Keratinocyte (primary cell): ENCODE measurements at regions not wholly inside any gene's neighbourhood (a gene's known extent, or its start where the extent isn't known, plus 50 kb on each side); places are given as distances from the start of the nearest gene placed in this dataset.

Source experiments
- DNase-seq: peaks from one replicate; pipeline ENCODE4 v3.0.0-alpha.2; 2011; ENCODE audit warnings: low read depth, missing footprints, low spot score
- FAIRE-seq: peaks from 2 replicates; lab custom pipeline; 2011; peaks lifted over from hg19 to GRCh38; lab: Jason Lieb, UNC
- H2AFZ ChIP-seq: 2 replicates; pipeline ENCODE4 v1.6.0; 2012; ENCODE audit warnings: low read length, control low read depth, inconsistent platforms; ENCODE audit not compliant: control insufficient read depth
- H3K27ac ChIP-seq: 2 replicates; pipeline ENCODE4 v1.5.1; 2011; ENCODE audit warnings: low read length; ENCODE audit not compliant: control insufficient read depth, insufficient read depth
- H3K27me3 ChIP-seq: 3 replicates; pipeline ENCODE4 v1.6.0; 2011; ENCODE audit warnings: low read length; ENCODE audit not compliant: control insufficient read depth, insufficient read depth; ENCODE audit errors: extremely low read depth
- H3K36me3 ChIP-seq, 2 experiments: 2 replicates in 1 of 2; 3 replicates in 1 of 2; pipeline ENCODE4 v1.5.1; 2011; ENCODE audit warnings: low read length in 2 of 2, mild to moderate bottlenecking in 1 of 2; ENCODE audit not compliant: control insufficient read depth in 2 of 2, insufficient read depth in 2 of 2; ENCODE audit errors: extremely low read depth in 1 of 2
- H3K4me1 ChIP-seq: 3 replicates; pipeline ENCODE4 v1.5.1; 2011; ENCODE audit warnings: low read length; ENCODE audit not compliant: control insufficient read depth, insufficient read depth; ENCODE audit errors: extremely low read depth
- H3K4me2 ChIP-seq: 3 replicates; pipeline ENCODE4 v1.6.0; 2011; ENCODE audit warnings: low read depth, low read length; ENCODE audit not compliant: control insufficient read depth, insufficient read depth; ENCODE audit errors: extremely low read depth
- H3K4me3 ChIP-seq, 3 experiments: fragments of 200-600 bp in 1 of 3; sonication (generic) in 1 of 3; 2 replicates in 2 of 3; 3 replicates in 1 of 3; pipeline ENCODE4 v1.5.1; 2011 to 2016; ENCODE audit warnings: low read length in 3 of 3, mild to moderate bottlenecking in 3 of 3, control low read depth in 2 of 3, inconsistent platforms in 1 of 3, low read depth in 1 of 3, mixed read lengths in 1 of 3, mixed run types in 1 of 3, moderate library complexity in 1 of 3; ENCODE audit not compliant: control insufficient read depth in 2 of 3, insufficient read depth in 2 of 3; ENCODE audit errors: extremely low read depth in 1 of 3
- H3K79me2 ChIP-seq: 2 replicates; pipeline ENCODE4 v1.6.0; 2012; ENCODE audit warnings: low read length; ENCODE audit not compliant: control insufficient read depth, insufficient read depth
- H3K9ac ChIP-seq: 3 replicates; pipeline ENCODE4 v1.6.0; 2011; ENCODE audit warnings: low read length; ENCODE audit not compliant: control insufficient read depth, insufficient read depth; ENCODE audit errors: extremely low read depth
- H3K9me1 ChIP-seq: 3 replicates; pipeline ENCODE4 v1.6.0; 2011; ENCODE audit warnings: low read length; ENCODE audit not compliant: control insufficient read depth, insufficient read depth; ENCODE audit errors: extremely low read depth
- H3K9me3 ChIP-seq: 2 replicates; pipeline ENCODE4 v1.5.1; 2012; ENCODE audit warnings: low read depth, low read length; ENCODE audit not compliant: control insufficient read depth
- H4K20me1 ChIP-seq: 3 replicates; pipeline ENCODE4 v1.6.0; 2011; ENCODE audit warnings: low read length; ENCODE audit not compliant: control insufficient read depth, insufficient read depth; ENCODE audit errors: extremely low read depth
- CTCF ChIP-seq, 3 experiments: IDR thresholded peaks in 1 of 3; conservative IDR thresholded peaks in 1 of 3; optimal IDR thresholded peaks in 1 of 3; 2 replicates in 2 of 3; 3 replicates in 1 of 3; pipeline versions ENCODE3 to v1.5.1; 2011; ENCODE audit warnings: low read length in 3 of 3, mild to moderate bottlenecking in 3 of 3, moderate library complexity in 2 of 3, control low read depth in 1 of 3, inconsistent platforms in 1 of 3; ENCODE audit not compliant: insufficient read depth in 2 of 3; ENCODE audit errors: extremely low read depth in 1 of 3
- EZH2 ChIP-seq: IDR thresholded peaks from one replicate; pipeline ENCODE4 v1.6.1; 2012; ENCODE audit warnings: inconsistent platforms, mild to moderate bottlenecking, low read length, moderate library complexity
- dilution Hi-C: fragments of 300-500 bp; cut with MboI; formaldehyde crosslinking; loops from one replicate; pipeline ENCODE4 v1.7.0; 2020; ENCODE audit warnings: low sequenced_read_pairs; ENCODE audit not compliant: extremely low pct_ligation_motif_present

GRCh38 chr6:102571236-102571908, 1177.9 kb downstream of the GRIK2 start:
- Histone ChIP-seq H3K27me3 (no peaks in the 10 kb centered on the region), H3K4me3 (no peak overlapping the region), H3K4me2 (no peak overlapping the region), H3K9ac (no peak overlapping the region), H2AFZ (no peak overlapping the region), H3K27ac (no peak overlapping the region), H4K20me1 (no peaks in the 10 kb centered on the region), H3K9me1 (no peaks in the 10 kb centered on the region), H3K4me1 (no peaks in the 10 kb centered on the region), H3K36me3 (no peaks in the 10 kb centered on the region), H3K79me2 (no peaks in the 10 kb centered on the region), H3K9me3 (no peaks in the 10 kb centered on the region)
- dilution Hi-C loops = no loop called here
- no peak for TF ChIP-seq EZH2
- no peak for TF ChIP-seq CTCF (optimal IDR thresholded peaks at IDR 0.05 in 1 of 3, IDR thresholded peaks at IDR 0.05 in 1 of 3, conservative IDR thresholded peaks at IDR 0.05 in 1 of 3; ENCODE audit: extremely low read depth in 1 of 3, insufficient read depth in 2 of 3, low read length in 3 of 3)
- no peak for FAIRE-seq
- DNase-seq = no peak

GRCh38 chr6:102562713-102563112, 1169.2 kb downstream of the GRIK2 start:
- dilution Hi-C loops = no loop called here
- no peak for FAIRE-seq

More at GRCh38 chr6:102562713-102563112, 1169.2 kb downstream of the GRIK2 start:
- H3K9me3 ChIP-seq = no peaks in the 10 kb centered on the region
- no peaks in the 10 kb centered on the region for H3K9me1 ChIP-seq
- no peak overlapping the region for H3K4me2 ChIP-seq
- H3K27ac ChIP-seq = no peak overlapping the region
- H3K9ac ChIP-seq = no peak overlapping the region
- H2AFZ ChIP-seq = no peak overlapping the region
- H3K27me3 ChIP-seq = no peaks in the 10 kb centered on the region
- H3K79me2 ChIP-seq = no peaks in the 10 kb centered on the region
- no peak for TF ChIP-seq EZH2
- no peak for TF ChIP-seq CTCF (optimal IDR thresholded peaks at IDR 0.05 in 1 of 3, IDR thresholded peaks at IDR 0.05 in 1 of 3, conservative IDR thresholded peaks at IDR 0.05 in 1 of 3; ENCODE audit: extremely low read depth in 1 of 3, insufficient read depth in 2 of 3, low read length in 3 of 3)
- H4K20me1 ChIP-seq = no peaks in the 10 kb centered on the region
- no peaks in the 10 kb centered on the region for H3K36me3 ChIP-seq
- DNase-seq = no peak
- H3K4me1 ChIP-seq = no peaks in the 10 kb centered on the region
- no peak overlapping the region for H3K4me3 ChIP-seq
